ENCODE measurements at regions not wholly inside any gene's neighbourhood (a gene's known extent, or its start where the extent isn't known, plus 50 kb on each side); places are given as distances from the start of the nearest gene placed in this dataset.

GRCh38 chr16:55039931-55040330 is 109.3 kb downstream of the IRX5 start:
- TF ChIP-seq POLR2A (IDR thresholded peaks at IDR 0.05; ENCODE audit: low read length) (no peak), GATA1 (IDR thresholded peaks at IDR 0.05; ENCODE audit: low read depth, low read length) (no peak)

All from erythroblast (primary cell).